GM10266 (cell line): ENCODE measurements at regions not wholly inside any gene's neighbourhood (a gene's known extent, or its start where the extent isn't known, plus 50 kb on each side); places are given as distances from the start of the nearest gene placed in this dataset.

Experiments used
- DNase-seq: peaks from one replicate; pipeline ENCODE4 v3.0.0; 2012; ENCODE audit errors: extremely low spot score
- CTCF ChIP-seq: IDR thresholded peaks from 2 replicates; pipeline ENCODE4 v1.5.1; 2012; ENCODE audit warnings: mild to moderate bottlenecking, low read depth; ENCODE audit not compliant: control insufficient read depth, insufficient read depth; ENCODE audit errors: missing control alignments

DNA sequence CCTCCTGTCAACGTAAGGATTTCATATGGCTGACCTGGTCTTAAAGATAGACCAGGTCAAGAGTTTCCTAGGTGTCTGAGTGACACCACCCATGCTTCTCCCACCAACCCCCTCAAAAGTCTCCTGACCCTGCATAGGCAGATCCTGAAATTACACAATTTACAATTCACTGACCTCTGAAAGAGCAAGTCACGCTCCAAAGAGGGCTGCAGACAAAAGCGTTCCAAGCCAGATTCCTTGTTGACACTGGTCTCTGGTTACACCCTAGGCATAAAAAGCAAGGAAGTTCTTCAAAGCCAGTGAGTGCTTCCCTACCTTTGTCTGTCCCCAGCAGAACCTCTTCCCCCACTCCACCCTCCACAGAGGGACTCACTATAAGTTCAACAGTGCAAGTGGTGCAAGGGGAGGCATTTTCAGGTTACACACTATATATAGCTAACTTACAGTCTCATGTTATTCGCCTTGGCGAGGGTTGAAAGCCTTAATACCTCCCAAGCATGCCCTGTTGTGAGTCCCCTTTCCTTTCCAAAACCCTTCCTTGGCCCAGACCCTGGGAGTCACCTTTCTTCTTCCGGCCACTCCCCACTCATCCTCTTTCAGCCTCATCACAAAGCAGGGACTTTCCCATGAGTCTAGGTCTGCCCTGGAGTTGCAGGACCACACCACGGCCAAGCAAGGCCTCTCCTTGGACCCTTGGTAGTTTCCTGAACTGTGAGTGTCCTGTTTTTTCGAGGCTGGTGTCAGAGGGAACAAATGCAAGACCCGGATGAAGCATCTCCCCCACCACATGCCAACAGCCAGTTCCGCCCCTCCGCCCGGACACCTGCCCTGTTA lies 58.0 kb upstream of the KLF3 start:
- TF ChIP-seq CTCF: no peak
- no peak for DNase-seq

DNA sequence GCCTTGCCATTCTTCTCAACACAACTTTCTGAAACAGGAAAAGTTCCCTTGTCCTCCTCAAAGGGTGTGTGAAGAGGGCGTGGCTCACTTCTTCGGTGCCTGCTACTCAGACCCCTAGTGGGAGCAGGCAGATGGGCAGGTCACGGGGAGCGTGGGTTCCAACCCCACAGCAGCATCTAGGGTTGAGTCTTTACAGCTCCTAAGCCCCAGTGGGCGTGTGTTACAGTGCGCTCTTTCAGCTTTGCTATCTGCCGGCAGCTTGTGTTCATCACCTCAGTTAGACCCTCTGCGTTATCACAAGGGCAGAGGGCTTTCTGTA lies 57.5 kb upstream of the KLF3 start:
- no peak for TF ChIP-seq CTCF
- DNase-seq: no peak

GRCh38 chr4:38609614-38610013 lies 54.4 kb upstream of the KLF3 start:
- DNase-seq: no peak
- no peak for TF ChIP-seq CTCF

GRCh38 chr4:38610521-38610920 lies 53.5 kb upstream of the KLF3 start:
- no peak for TF ChIP-seq CTCF
- no peak for DNase-seq

DNA sequence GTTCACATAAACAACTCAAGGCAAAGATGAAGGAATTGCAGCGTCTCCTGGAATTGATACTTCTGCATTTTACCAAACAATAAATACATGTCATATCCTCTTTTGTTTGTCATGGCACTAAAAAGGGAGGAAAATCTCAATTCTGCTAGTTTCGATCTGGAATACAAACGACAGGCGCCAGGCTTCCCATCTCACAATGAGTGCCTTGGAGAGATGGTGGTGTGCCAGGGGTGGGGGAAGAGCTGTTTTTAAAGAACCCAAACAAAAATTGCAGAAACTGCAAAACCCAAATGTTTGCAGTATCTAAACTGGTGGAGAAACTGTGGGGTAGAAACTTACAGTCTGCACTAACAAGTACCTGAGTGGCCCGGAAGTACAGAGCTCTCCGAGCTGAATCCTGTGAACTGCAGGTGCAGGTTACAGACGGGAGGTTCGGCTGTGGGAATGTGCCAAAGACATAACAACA lies 53.0 kb upstream of the KLF3 start:
- DNase-seq: no peak
- TF ChIP-seq CTCF: no peak

DNA sequence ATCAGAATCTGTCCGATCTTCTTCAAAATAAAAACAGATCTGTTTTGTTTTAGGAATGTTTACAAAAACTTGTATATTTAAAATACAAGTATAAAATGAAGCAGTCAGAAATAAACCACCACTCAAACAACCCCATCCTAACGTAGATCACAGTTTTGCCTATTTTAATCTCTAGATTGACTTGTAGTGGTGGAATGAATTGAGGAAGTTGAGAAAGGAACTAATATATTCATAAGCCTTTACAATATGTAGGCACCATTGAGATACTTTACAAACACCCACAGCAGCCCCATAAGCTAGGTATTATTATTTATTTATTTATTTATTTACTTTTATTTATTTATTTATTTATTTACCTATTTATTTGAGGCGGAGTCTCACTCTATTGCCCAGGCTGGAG lies 52.3 kb upstream of the KLF3 start:
- no peak for DNase-seq
- TF ChIP-seq CTCF: no peak

- TF ChIP-seq CTCF: no peak
- DNase-seq: no peak
These were observed 51.2 kb upstream of the KLF3 start for GRCh38 chr4:38612646-38613414.
